GM13976 (cell line): ENCODE measurements at regions not wholly inside any gene's neighbourhood (a gene's known extent, or its start where the extent isn't known, plus 50 kb on each side); places are given as distances from the start of the nearest gene placed in this dataset.
"Not testable (repeated sequence)": the region's sequence is repeated elsewhere in the genome, so short reads cannot be mapped to it uniquely, and the experiment has no call there.

Experiments
- DNase-seq: peaks from one replicate; pipeline ENCODE4 v3.0.0; 2012; ENCODE audit warnings: low spot score
- in situ Hi-C: fragments of 300-500 bp; cut with MboI; formaldehyde crosslinking; loops from one replicate; pipeline ENCODE4 v1.12.0; 2022; ENCODE audit warnings: low sequenced_read_pairs, mixed read lengths, inconsistent platforms; ENCODE audit not compliant: unreplicated experiment
- TF ChIP-seq, protein P1 (sequence below): IDR thresholded peaks from 2 replicates; pipeline ENCODE4 v1.5.1; 2012; ENCODE audit warnings: borderline replicate concordance, mild to moderate bottlenecking; ENCODE audit not compliant: insufficient read depth; ENCODE audit errors: extremely low read depth, missing control alignments, control extremely low read depth

DNA sequence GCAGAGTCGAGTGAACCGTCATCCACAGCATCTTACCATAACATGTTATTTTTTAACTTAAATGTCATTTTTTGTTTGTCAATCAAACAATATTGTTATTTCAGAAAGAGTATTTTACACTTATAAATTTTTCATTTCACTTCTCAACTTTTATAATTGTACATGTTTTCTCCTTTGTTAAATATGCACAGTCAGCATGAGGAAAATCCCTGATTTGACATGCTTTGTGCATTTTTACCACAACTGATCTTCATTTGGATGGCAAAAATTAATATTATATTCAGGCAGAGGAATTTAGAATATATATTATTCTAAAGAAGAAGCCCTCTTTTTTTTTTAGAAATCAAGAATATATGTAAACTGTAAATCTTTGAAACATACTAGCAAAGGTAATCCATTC is 958.0 kb upstream of the PCDH7 start:
- in situ Hi-C loops: no loop called here
- TF ChIP-seq, protein P1, sequence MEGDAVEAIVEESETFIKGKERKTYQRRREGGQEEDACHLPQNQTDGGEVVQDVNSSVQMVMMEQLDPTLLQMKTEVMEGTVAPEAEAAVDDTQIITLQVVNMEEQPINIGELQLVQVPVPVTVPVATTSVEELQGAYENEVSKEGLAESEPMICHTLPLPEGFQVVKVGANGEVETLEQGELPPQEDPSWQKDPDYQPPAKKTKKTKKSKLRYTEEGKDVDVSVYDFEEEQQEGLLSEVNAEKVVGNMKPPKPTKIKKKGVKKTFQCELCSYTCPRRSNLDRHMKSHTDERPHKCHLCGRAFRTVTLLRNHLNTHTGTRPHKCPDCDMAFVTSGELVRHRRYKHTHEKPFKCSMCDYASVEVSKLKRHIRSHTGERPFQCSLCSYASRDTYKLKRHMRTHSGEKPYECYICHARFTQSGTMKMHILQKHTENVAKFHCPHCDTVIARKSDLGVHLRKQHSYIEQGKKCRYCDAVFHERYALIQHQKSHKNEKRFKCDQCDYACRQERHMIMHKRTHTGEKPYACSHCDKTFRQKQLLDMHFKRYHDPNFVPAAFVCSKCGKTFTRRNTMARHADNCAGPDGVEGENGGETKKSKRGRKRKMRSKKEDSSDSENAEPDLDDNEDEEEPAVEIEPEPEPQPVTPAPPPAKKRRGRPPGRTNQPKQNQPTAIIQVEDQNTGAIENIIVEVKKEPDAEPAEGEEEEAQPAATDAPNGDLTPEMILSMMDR: no peak
- DNase-seq: no peak

DNA sequence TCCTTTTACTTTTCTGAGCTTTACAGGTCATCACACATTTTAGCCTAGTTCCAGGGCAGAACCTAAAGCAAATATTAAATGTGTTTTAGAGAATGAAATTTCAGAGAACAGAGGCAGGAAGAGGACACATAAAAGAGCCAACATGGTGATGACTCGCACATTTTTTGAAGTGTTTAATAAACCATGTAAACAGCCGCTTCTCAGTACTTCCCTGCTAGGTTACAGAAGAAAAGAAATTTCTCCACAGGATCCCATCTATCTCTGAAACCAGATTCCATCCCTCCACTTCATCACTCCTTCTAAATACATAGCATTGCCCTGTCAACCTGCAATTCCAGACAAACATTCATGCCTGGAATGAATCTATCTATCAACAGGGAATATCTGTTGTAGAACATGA is 949.5 kb upstream of the PCDH7 start:
- TF ChIP-seq, protein P1: no peak
- in situ Hi-C loops: no loop called here
- DNase-seq: no peak

DNA sequence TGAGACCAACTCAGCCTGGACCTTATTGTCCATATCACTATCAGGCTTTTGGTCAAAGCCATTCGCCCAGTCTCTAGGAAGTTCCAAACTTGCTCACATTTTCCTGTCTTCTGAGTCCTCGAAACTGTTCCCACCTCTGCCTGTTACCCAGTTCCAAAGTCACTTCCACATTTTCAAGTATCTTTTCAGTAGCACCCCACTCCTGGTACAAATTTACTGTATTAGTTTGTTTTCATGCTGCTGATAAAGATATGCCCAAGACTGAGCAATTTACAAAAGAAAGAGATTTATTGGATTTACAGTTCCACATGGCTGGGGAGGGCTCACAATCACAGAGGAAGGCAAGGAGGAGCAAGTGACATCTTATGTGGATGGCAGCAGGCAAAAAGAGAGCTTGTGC is 932.0 kb upstream of the PCDH7 start:
- DNase-seq, in situ Hi-C loops: not testable (repeated sequence)

DNA sequence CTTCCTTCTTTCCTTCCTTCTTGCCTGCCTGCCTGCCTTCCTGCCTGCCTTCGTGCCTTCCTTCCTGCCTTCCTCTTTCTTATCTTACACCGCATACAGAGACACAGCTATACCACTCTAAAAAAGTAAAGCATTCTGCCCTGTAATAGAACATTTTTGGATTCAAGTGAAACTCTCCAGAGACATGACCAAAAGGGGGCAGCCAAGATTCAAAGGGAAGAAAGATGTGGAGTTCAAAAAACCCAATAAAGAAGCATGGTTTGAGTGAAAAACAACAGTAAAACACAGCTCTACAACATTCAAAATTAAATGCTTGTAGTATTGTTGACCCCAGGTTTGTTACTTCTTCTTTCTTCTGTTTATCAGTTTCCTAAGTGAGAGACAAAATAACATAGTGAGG is 914.9 kb upstream of the PCDH7 start:
- in situ Hi-C loops: no loop called here
- DNase-seq: no peak
- TF ChIP-seq, protein P1: no peak

DNA sequence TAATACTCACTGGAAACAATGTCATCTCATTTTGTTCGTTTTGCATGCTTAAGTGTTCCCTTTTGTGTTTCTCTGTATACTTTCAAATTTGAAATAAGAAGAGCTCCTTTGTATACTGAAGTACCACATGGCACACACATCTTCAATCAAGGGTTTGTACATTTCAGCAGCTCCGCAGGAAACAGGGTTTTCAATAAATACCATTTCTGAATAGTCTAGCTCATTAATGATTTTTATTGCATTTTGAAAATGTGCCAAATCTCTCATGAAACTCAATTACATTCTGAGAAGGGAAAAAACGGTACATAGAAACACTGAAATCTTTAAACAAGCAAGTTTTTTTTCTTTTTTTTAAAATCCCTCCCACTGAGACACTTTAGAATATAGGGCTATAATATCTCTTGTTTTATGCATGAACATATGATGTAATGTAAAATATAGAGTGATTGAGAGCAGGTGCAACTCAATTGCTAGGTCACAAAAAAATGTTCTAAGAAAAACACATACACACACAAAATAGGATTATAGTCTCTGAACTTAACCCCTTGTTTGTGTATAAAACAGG is 914.2 kb upstream of the PCDH7 start:
- in situ Hi-C loops: no loop called here
- no peak for DNase-seq
- TF ChIP-seq, protein P1: no peak

DNA sequence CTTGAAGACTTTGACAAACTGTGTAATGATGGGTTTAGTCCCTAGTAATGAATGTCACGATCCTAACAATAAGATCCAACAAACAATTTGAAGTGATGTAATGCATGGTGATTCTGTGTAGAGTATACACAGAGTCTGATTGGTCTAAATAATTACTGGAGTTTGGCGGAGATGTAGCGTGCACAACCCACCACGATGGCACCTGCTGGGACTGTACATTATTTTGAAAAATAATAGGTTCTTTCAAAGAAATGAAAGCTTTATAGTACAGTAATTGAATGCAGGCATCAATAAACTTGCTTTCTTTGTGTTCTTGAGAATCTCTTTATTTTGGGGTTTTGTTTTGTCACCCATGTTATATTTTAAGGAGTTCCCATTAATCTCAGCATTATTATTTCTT is 902.2 kb upstream of the PCDH7 start:
- no peak for DNase-seq
- TF ChIP-seq, protein P1: no peak
- in situ Hi-C loops: no loop called here

DNA sequence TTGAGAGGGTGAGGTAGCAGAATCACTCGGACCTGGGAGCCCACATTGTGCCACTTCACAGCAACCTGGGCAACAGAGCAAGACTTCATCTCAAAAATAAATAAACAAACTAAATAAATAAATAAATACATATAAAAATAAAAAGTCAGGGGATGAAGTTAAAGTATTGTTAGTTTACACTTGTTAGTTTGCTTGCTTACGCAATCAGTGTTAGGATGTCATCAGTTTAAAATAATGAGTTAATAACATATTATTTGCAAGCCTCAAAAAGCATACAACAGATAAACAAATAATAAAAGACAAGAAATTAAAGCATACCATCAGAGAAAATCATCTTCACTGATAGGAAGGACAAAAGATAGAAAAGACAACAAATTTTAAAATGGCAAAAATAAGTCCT is 891.1 kb upstream of the PCDH7 start:
- in situ Hi-C loops: no loop called here
- TF ChIP-seq, protein P1: no peak
- DNase-seq: no peak
